CD4-positive, alpha-beta T cell (primary cell): ENCODE measurements at regions not wholly inside any gene's neighbourhood (a gene's known extent, or its start where the extent isn't known, plus 50 kb on each side); places are given as distances from the start of the nearest gene placed in this dataset.

Experiments
- ATAC-seq: fragments of 200-7000 bp; cut with Tn5 transposase; one replicate; pipeline ENCODE4 v1.10.0; 2022; ENCODE audit warnings: mild to moderate bottlenecking; ENCODE audit not compliant: poor library complexity
- CTCF ChIA-PET: fragments of 350-600 bp; sonication (Branson Sonifier 250); formaldehyde crosslinking; loops from one replicate; lab custom pipeline; 2021; ENCODE audit warnings: antibody characterized with exemption, inconsistent platforms; lab: Charles Lee
- POLR2A ChIA-PET: fragments of 350-600 bp; sonication (Branson Sonifier 250); formaldehyde crosslinking; loops from one replicate; lab custom pipeline; 2021; ENCODE audit warnings: antibody characterized with exemption, inconsistent platforms; lab: Charles Lee
- DNase-seq, 14 experiments: peaks; one replicate each; pipeline ENCODE4 v3.0.0-alpha.2; 2013 to 2020; ENCODE audit warnings: mixed read lengths in 2 of 14
- H3K27ac ChIP-seq, 2 donors: one replicate each; pipeline versions ENCODE4 v1.5.1 to v1.7.0; 2013; ENCODE audit warnings: low read length in 2 of 2, low read depth in 1 of 2, mild to moderate bottlenecking in 1 of 2
- H3K27me3 ChIP-seq, 2 experiments: 1 replicate in 1 of 2; 2 replicates in 1 of 2; pipeline versions ENCODE4 v1.6.1 to v1.7.0; 2013; ENCODE audit warnings: low read length in 2 of 2, control low read depth in 1 of 2, mild to moderate bottlenecking in 1 of 2, moderate library complexity in 1 of 2; ENCODE audit not compliant: insufficient read depth in 2 of 2, control insufficient read depth in 1 of 2
- H3K36me3 ChIP-seq: one replicate; pipeline ENCODE4 v1.6.1; 2013; ENCODE audit warnings: low read length, control low read depth; ENCODE audit not compliant: insufficient read depth
- H3K4me1 ChIP-seq: one replicate; pipeline ENCODE4 v1.6.1; 2013; ENCODE audit warnings: low read length, control low read depth; ENCODE audit not compliant: insufficient read depth
- H3K4me3 ChIP-seq: one replicate; pipeline ENCODE4 v1.5.1; 2013; ENCODE audit warnings: mild to moderate bottlenecking, low read length, moderate library complexity
- H3K9me3 ChIP-seq, 2 experiments: 1 replicate in 1 of 2; 2 replicates in 1 of 2; pipeline versions ENCODE4 v1.6.1 to v1.7.0; 2013; ENCODE audit warnings: low read length in 2 of 2, mild to moderate bottlenecking in 2 of 2, control low read depth in 1 of 2, moderate library complexity in 1 of 2; ENCODE audit not compliant: control insufficient read depth in 1 of 2, insufficient read depth in 1 of 2
- H3K27ac Mint-ChIP-seq: one replicate; pipeline ENCODE4 v1.8.0; 2020; ENCODE audit warnings: mixed read lengths
- H3K27me3 Mint-ChIP-seq: one replicate; pipeline ENCODE4 v1.8.0; 2021; ENCODE audit warnings: mixed read lengths
- H3K36me3 Mint-ChIP-seq: one replicate; pipeline ENCODE4 v1.8.0; 2021; ENCODE audit warnings: low read depth, mixed read lengths
- H3K4me1 Mint-ChIP-seq: one replicate; pipeline ENCODE4 v1.8.0; 2021; ENCODE audit warnings: low read depth, mixed read lengths
- H3K4me3 Mint-ChIP-seq: one replicate; pipeline ENCODE4 v1.8.0; 2020; ENCODE audit warnings: mild to moderate bottlenecking, mixed read lengths
- H3K9me3 Mint-ChIP-seq: one replicate; pipeline ENCODE4 v1.8.0; 2020; ENCODE audit warnings: mixed read lengths
- intact Hi-C, 2 experiments: fragments of 100-400 bp; cut with DNase I in 1 of 2; cut with micrococcal nuclease in 1 of 2; formaldehyde crosslinking; loops; one replicate each; pipeline versions ENCODE4 v1.15.1 to v1.9.0; 2023 to 2025; cut with DNase I, micrococcal nuclease
- TF ChIP-seq, protein P1 (sequence below): fragments of 200-600 bp; IDR thresholded peaks from one replicate; pipeline ENCODE4 v1.8.0; 2022; ENCODE audit warnings: antibody characterized with exemption, mild to moderate bottlenecking

- Histone ChIP-seq H3K9me3 (no peaks in the 10 kb centered on the region), H3K27me3 (no peaks in the 10 kb centered on the region), H3K4me1 (no peaks in the 10 kb centered on the region), H3K27ac (no peak overlapping the region), H3K4me3 (no peak overlapping the region), H3K36me3 (no peaks in the 10 kb centered on the region)
- intact Hi-C loops = no loop called here
- DNase-seq (no peak), ATAC-seq (no peak)
- Mint-ChIP-seq H3K36me3 (no peaks in the 10 kb centered on the region), H3K4me3 (no peak overlapping the region), H3K27ac (no peak overlapping the region), H3K4me1 (no peaks in the 10 kb centered on the region), H3K27me3 (no peaks in the 10 kb centered on the region), H3K9me3 (no peaks in the 10 kb centered on the region)
- ChIA-PET POLR2A (no interaction called here), CTCF (no interaction called here)
- TF ChIP-seq, protein P1, sequence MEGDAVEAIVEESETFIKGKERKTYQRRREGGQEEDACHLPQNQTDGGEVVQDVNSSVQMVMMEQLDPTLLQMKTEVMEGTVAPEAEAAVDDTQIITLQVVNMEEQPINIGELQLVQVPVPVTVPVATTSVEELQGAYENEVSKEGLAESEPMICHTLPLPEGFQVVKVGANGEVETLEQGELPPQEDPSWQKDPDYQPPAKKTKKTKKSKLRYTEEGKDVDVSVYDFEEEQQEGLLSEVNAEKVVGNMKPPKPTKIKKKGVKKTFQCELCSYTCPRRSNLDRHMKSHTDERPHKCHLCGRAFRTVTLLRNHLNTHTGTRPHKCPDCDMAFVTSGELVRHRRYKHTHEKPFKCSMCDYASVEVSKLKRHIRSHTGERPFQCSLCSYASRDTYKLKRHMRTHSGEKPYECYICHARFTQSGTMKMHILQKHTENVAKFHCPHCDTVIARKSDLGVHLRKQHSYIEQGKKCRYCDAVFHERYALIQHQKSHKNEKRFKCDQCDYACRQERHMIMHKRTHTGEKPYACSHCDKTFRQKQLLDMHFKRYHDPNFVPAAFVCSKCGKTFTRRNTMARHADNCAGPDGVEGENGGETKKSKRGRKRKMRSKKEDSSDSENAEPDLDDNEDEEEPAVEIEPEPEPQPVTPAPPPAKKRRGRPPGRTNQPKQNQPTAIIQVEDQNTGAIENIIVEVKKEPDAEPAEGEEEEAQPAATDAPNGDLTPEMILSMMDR = no peak
Observed at GRCh38 chr15:54687628-54688027, 509.1 kb downstream of the RSL24D1 start.
